ENCODE measurements at regions not wholly inside any gene's neighbourhood (a gene's known extent, or its start where the extent isn't known, plus 50 kb on each side); places are given as distances from the start of the nearest gene placed in this dataset.

GRCh38 chr13:29909081-29909730, 58.8 kb upstream of the UBL3 start:
- TF ChIP-seq EZH2 (IDR thresholded peaks at IDR 0.05; ENCODE audit: low read length, missing control alignments), result no peak
- TF ChIP-seq, protein P1, sequence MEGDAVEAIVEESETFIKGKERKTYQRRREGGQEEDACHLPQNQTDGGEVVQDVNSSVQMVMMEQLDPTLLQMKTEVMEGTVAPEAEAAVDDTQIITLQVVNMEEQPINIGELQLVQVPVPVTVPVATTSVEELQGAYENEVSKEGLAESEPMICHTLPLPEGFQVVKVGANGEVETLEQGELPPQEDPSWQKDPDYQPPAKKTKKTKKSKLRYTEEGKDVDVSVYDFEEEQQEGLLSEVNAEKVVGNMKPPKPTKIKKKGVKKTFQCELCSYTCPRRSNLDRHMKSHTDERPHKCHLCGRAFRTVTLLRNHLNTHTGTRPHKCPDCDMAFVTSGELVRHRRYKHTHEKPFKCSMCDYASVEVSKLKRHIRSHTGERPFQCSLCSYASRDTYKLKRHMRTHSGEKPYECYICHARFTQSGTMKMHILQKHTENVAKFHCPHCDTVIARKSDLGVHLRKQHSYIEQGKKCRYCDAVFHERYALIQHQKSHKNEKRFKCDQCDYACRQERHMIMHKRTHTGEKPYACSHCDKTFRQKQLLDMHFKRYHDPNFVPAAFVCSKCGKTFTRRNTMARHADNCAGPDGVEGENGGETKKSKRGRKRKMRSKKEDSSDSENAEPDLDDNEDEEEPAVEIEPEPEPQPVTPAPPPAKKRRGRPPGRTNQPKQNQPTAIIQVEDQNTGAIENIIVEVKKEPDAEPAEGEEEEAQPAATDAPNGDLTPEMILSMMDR (conservative IDR thresholded peaks at IDR 0.05 in 1 of 2, IDR thresholded peaks at IDR 0.05 in 1 of 2; ENCODE audit: low read depth in 1 of 2, low read length in 2 of 2), result no peak

Data from fibroblast of lung (primary cell).